IMR-90 (cell line): ENCODE measurements at regions not wholly inside any gene's neighbourhood (a gene's known extent, or its start where the extent isn't known, plus 50 kb on each side); places are given as distances from the start of the nearest gene placed in this dataset.

Experiments used
- ATAC-seq: fragments of 200-7000 bp; cut with Tn5 transposase; 2 replicates; pipeline ENCODE4 v1.9.1; 2020; ENCODE audit warnings: low read depth, mild to moderate bottlenecking, moderate library complexity
- BruUV-seq: library from RNA; stranded (reverse); fragments of 400-500 nt; replicated peaks from 2 replicates; lab custom pipeline; 2021; lab: Mats Ljungman, UMichigan
- CTCF ChIA-PET: fragments of 300-600 bp; formaldehyde crosslinking; extraction: SDS; loops from one replicate; lab custom pipeline; 2021; ENCODE audit warnings: antibody characterized with exemption; lab: Yijun Ruan, JAX
- POLR2A ChIA-PET: fragments of 300-600 bp; sonication (Branson Sonifier 250); formaldehyde crosslinking; loops from one replicate; lab custom pipeline; 2022; ENCODE audit warnings: antibody characterized with exemption; ENCODE audit not compliant: unreplicated experiment; lab: Charles Lee
- DNase-seq: peaks from one replicate; pipeline ENCODE4 v3.0.0; 2013
- H2AFZ ChIP-seq: replicated peaks from 2 replicates; pipeline ENCODE3; 2013; ENCODE audit warnings: low read length, mild to moderate bottlenecking; ENCODE audit not compliant: poor library complexity
- H2AK5ac ChIP-seq: 2 replicates; pipeline ENCODE4 v1.6.1; 2013; ENCODE audit warnings: low read depth, low read length, inconsistent platforms
- H2AK9ac ChIP-seq: replicated peaks from 2 replicates; pipeline ENCODE3; 2013; ENCODE audit warnings: mild to moderate bottlenecking, low read depth, low read length, moderate library complexity; ENCODE audit not compliant: poor library complexity
- H2BK120ac ChIP-seq: 2 replicates; pipeline ENCODE4 v1.6.1; 2013; ENCODE audit warnings: low read depth, low read length, inconsistent platforms
- H2BK15ac ChIP-seq: 3 replicates; pipeline ENCODE4 v1.6.1; 2013; ENCODE audit warnings: low read depth, low read length, inconsistent platforms
- H2BK20ac ChIP-seq: 2 replicates; pipeline ENCODE4 v1.6.1; 2013; ENCODE audit warnings: low read depth, mild to moderate bottlenecking, inconsistent platforms, low read length, moderate library complexity
- H2BK5ac ChIP-seq: 2 replicates; pipeline ENCODE4 v1.6.1; 2013; ENCODE audit warnings: mild to moderate bottlenecking, low read depth, low read length, inconsistent platforms; ENCODE audit not compliant: poor library complexity, severe bottlenecking
- H3K14ac ChIP-seq: replicated peaks from 2 replicates; pipeline ENCODE4 v1.6.1; 2013; ENCODE audit warnings: low read depth, low read length, inconsistent platforms
- H3K18ac ChIP-seq: 2 replicates; pipeline ENCODE4 v1.6.1; 2013; ENCODE audit warnings: low read depth, low read length, control low read depth
- H3K23ac ChIP-seq: 2 replicates; pipeline ENCODE4 v1.6.1; 2013; ENCODE audit warnings: low read depth, low read length, inconsistent platforms
- H3K27ac ChIP-seq: 2 replicates; pipeline ENCODE4 v1.5.1; 2013; ENCODE audit warnings: mild to moderate bottlenecking, control low read depth, low read length; ENCODE audit not compliant: insufficient read depth
- H3K27me3 ChIP-seq: 2 replicates; pipeline ENCODE4 v1.6.1; 2013; ENCODE audit warnings: low read length; ENCODE audit not compliant: control insufficient read depth, insufficient read depth
- H3K36me3 ChIP-seq: 2 replicates; pipeline ENCODE4 v1.6.1; 2013; ENCODE audit warnings: low read length, mixed read lengths; ENCODE audit not compliant: control insufficient read depth, insufficient read depth
- H3K4ac ChIP-seq: 2 replicates; pipeline ENCODE4 v1.6.1; 2013; ENCODE audit warnings: low read depth, low read length, inconsistent platforms
- H3K4me1 ChIP-seq: 2 replicates; pipeline ENCODE4 v1.6.1; 2013; ENCODE audit warnings: low read length, mixed read lengths; ENCODE audit not compliant: control insufficient read depth, insufficient read depth
- H3K4me2 ChIP-seq: 2 replicates; pipeline ENCODE4 v1.6.1; 2013; ENCODE audit warnings: low read depth, mild to moderate bottlenecking, control low read depth, low read length, moderate library complexity
- H3K4me3 ChIP-seq: 2 replicates; pipeline ENCODE4 v1.5.1; 2013; ENCODE audit warnings: low read depth, mild to moderate bottlenecking, control low read depth, low read length, moderate library complexity; ENCODE audit not compliant: insufficient read depth
- H3K56ac ChIP-seq: 2 replicates; pipeline ENCODE4 v1.6.1; 2013; ENCODE audit warnings: low read length, inconsistent platforms; ENCODE audit not compliant: insufficient read depth; ENCODE audit errors: extremely low read depth
- H3K79me1 ChIP-seq, 2 experiments: 2 replicates each; pipeline ENCODE4 v1.6.1; 2013; ENCODE audit warnings: low read length in 2 of 2, inconsistent platforms in 1 of 2, low read depth in 1 of 2
- H3K9ac ChIP-seq: 2 replicates; pipeline ENCODE4 v1.6.1; 2013; ENCODE audit warnings: low read depth, low read length, control low read depth
- H3K9me1 ChIP-seq: 2 replicates; pipeline ENCODE4 v1.6.1; 2013; ENCODE audit warnings: low read length, inconsistent platforms; ENCODE audit not compliant: insufficient read depth
- H3K9me3 ChIP-seq: 2 replicates; pipeline ENCODE4 v1.6.1; 2013; ENCODE audit warnings: low read length; ENCODE audit not compliant: control insufficient read depth, insufficient read depth
- H4K20me1 ChIP-seq: 2 replicates; pipeline ENCODE4 v1.6.1; 2013; ENCODE audit warnings: low read length, inconsistent platforms; ENCODE audit not compliant: insufficient read depth
- H4K5ac ChIP-seq: 2 replicates; pipeline ENCODE4 v1.6.1; 2013; ENCODE audit warnings: mild to moderate bottlenecking, low read depth, low read length, control low read depth
- H4K8ac ChIP-seq, 2 experiments: 2 replicates each; pipeline ENCODE4 v1.6.1; 2013; ENCODE audit warnings: low read depth in 2 of 2, low read length in 2 of 2, control low read depth in 1 of 2, inconsistent platforms in 1 of 2
- H4K91ac ChIP-seq: 2 replicates; pipeline ENCODE4 v1.6.1; 2013; ENCODE audit warnings: low read depth, low read length, inconsistent platforms; ENCODE audit not compliant: insufficient read depth
- CEBPB ChIP-seq: IDR thresholded peaks from 2 replicates; pipeline ENCODE4 v1.6.1; 2012; ENCODE audit warnings: low read depth, low read length, improper control_type of control experiment
- CHD1 ChIP-seq: IDR thresholded peaks from 2 replicates; pipeline ENCODE4 v1.6.1; 2012; ENCODE audit warnings: low read depth, low read length, improper control_type of control experiment
- FOS ChIP-seq: fragments of 150-350 bp; IDR thresholded peaks from 2 replicates; pipeline ENCODE4 v1.6.1; 2016; ENCODE audit warnings: low read depth, low read length
- MAFK ChIP-seq: IDR thresholded peaks from 2 replicates; pipeline ENCODE4 v1.6.1; 2012; ENCODE audit warnings: low read depth, low read length, improper control_type of control experiment
- MAZ ChIP-seq: IDR thresholded peaks from 2 replicates; pipeline ENCODE4 v1.6.1; 2012; ENCODE audit warnings: low read depth, mild to moderate bottlenecking, low read length, improper control_type of control experiment, moderate library complexity, borderline replicate concordance
- MXI1 ChIP-seq: IDR thresholded peaks from 2 replicates; pipeline ENCODE4 v1.6.1; 2012; ENCODE audit warnings: low read depth, mild to moderate bottlenecking, low read length, moderate library complexity, borderline replicate concordance
- POLR2A ChIP-seq: IDR thresholded peaks from 2 replicates; pipeline ENCODE4 v1.6.1; 2012; ENCODE audit warnings: mild to moderate bottlenecking, low read depth, low read length
- RCOR1 ChIP-seq: IDR thresholded peaks from 2 replicates; pipeline ENCODE4 v1.6.1; 2012; ENCODE audit warnings: mild to moderate bottlenecking, low read length, improper control_type of control experiment; ENCODE audit not compliant: insufficient replicate concordance
- RFX5 ChIP-seq: IDR thresholded peaks from 2 replicates; pipeline ENCODE4 v1.8.0; 2012; ENCODE audit warnings: low read depth, mild to moderate bottlenecking, low read length, moderate library complexity
- SMC3 ChIP-seq: fragments of 150-350 bp; IDR thresholded peaks from 2 replicates; pipeline ENCODE4 v1.6.1; 2016; ENCODE audit warnings: low read depth, mild to moderate bottlenecking, antibody characterized with exemption, low read length, moderate library complexity
- dilution Hi-C: fragments of 300-500 bp; cut with HindIII; formaldehyde crosslinking; loops from one replicate; pipeline ENCODE4 v1.14.3; 2018; ENCODE audit warnings: low sequenced_read_pairs; ENCODE audit not compliant: unreplicated experiment
- in situ Hi-C: fragments of 300-500 bp; cut with MboI; formaldehyde crosslinking; loops from 3 replicates; pipeline ENCODE4 v1.14.3; 2019; ENCODE audit warnings: low sequenced_read_pairs, inconsistent platforms, mixed read lengths
- intact Hi-C: fragments of 100-400 bp; cut with micrococcal nuclease; formaldehyde crosslinking; loops from 2 replicates; pipeline ENCODE4 v1.10.0; 2022
- TF ChIP-seq, protein P1 (sequence below): conservative IDR thresholded peaks from 2 replicates; pipeline ENCODE4 v1.5.1; 2012; ENCODE audit warnings: mild to moderate bottlenecking, low read depth, low read length, improper control_type of control experiment
- TF ChIP-seq, protein P2 (sequence below): fragments of 150-350 bp; IDR thresholded peaks from 2 replicates; pipeline ENCODE4 v1.6.1; 2017; ENCODE audit warnings: mild to moderate bottlenecking, antibody characterized with exemption, low read length, low read depth
- TF ChIP-seq, protein P3 (sequence below): fragments of 150-350 bp; IDR thresholded peaks from 2 replicates; pipeline ENCODE4 v1.6.1; 2016; ENCODE audit warnings: low read depth, mild to moderate bottlenecking, low read length, moderate library complexity, borderline replicate concordance

- TF ChIP-seq, protein P1, sequence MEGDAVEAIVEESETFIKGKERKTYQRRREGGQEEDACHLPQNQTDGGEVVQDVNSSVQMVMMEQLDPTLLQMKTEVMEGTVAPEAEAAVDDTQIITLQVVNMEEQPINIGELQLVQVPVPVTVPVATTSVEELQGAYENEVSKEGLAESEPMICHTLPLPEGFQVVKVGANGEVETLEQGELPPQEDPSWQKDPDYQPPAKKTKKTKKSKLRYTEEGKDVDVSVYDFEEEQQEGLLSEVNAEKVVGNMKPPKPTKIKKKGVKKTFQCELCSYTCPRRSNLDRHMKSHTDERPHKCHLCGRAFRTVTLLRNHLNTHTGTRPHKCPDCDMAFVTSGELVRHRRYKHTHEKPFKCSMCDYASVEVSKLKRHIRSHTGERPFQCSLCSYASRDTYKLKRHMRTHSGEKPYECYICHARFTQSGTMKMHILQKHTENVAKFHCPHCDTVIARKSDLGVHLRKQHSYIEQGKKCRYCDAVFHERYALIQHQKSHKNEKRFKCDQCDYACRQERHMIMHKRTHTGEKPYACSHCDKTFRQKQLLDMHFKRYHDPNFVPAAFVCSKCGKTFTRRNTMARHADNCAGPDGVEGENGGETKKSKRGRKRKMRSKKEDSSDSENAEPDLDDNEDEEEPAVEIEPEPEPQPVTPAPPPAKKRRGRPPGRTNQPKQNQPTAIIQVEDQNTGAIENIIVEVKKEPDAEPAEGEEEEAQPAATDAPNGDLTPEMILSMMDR = no peak
- no peak for TF ChIP-seq MAFK
- no peak for TF ChIP-seq CHD1
- no peak for TF ChIP-seq CEBPB
- TF ChIP-seq, protein P2, sequence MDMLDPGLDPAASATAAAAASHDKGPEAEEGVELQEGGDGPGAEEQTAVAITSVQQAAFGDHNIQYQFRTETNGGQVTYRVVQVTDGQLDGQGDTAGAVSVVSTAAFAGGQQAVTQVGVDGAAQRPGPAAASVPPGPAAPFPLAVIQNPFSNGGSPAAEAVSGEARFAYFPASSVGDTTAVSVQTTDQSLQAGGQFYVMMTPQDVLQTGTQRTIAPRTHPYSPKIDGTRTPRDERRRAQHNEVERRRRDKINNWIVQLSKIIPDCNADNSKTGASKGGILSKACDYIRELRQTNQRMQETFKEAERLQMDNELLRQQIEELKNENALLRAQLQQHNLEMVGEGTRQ = no peak
- TF ChIP-seq MAZ = no peak
- no peak for TF ChIP-seq RCOR1
- no peak for TF ChIP-seq MXI1
- TF ChIP-seq, protein P3, sequence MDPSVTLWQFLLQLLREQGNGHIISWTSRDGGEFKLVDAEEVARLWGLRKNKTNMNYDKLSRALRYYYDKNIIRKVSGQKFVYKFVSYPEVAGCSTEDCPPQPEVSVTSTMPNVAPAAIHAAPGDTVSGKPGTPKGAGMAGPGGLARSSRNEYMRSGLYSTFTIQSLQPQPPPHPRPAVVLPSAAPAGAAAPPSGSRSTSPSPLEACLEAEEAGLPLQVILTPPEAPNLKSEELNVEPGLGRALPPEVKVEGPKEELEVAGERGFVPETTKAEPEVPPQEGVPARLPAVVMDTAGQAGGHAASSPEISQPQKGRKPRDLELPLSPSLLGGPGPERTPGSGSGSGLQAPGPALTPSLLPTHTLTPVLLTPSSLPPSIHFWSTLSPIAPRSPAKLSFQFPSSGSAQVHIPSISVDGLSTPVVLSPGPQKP = no peak
- TF ChIP-seq POLR2A = no peak
- TF ChIP-seq FOS = no peak
- TF ChIP-seq RFX5 = no peak
- TF ChIP-seq SMC3 = no peak
- ChIA-PET CTCF (no interaction called here), POLR2A (interaction anchor here (0.6 kb wide), 1 partner anchor 78 kb away, joined by 3 read pairs; no protein-coding TSS in a partner anchor)
- H3K9me3 ChIP-seq = peaks cover 2% of the 10 kb centered on the region; the same call in 1 of the 2 replicates
- H4K20me1 ChIP-seq = no peaks in the 10 kb centered on the region
- H2BK5ac ChIP-seq = no peak overlapping the region
- no peak overlapping the region for H3K18ac ChIP-seq
- H2BK120ac ChIP-seq = no peak overlapping the region
- intact Hi-C loops (no loop called here), dilution Hi-C loops (no loop called here), in situ Hi-C loops (no loop called here)
- H4K5ac ChIP-seq = no peak overlapping the region
- no peak overlapping the region for H3K56ac ChIP-seq
- ATAC-seq (no peak), DNase-seq (peak; percentile 7)
- BruUV-seq = no TSS peak
- no peak overlapping the region for H2AK5ac ChIP-seq
- no peak overlapping the region for H3K27ac ChIP-seq
- no peak overlapping the region for H3K14ac ChIP-seq
- H3K9me1 ChIP-seq = no peaks in the 10 kb centered on the region
- H2BK15ac ChIP-seq = no peak overlapping the region
- H4K8ac ChIP-seq = no peak overlapping the region
- H3K4me3 ChIP-seq = no peak overlapping the region
- H3K9ac ChIP-seq = no peak overlapping the region
- H3K27me3 ChIP-seq = no peaks in the 10 kb centered on the region
- H4K91ac ChIP-seq = no peak overlapping the region
- no peaks in the 10 kb centered on the region for H3K36me3 ChIP-seq
- H2AK9ac ChIP-seq = no peak overlapping the region
- H2BK20ac ChIP-seq = no peak overlapping the region
- H3K4me2 ChIP-seq = no peak overlapping the region
- no peaks in the 10 kb centered on the region for H3K4me1 ChIP-seq
- no peak overlapping the region for H3K4ac ChIP-seq
- no peaks in the 10 kb centered on the region for H3K79me1 ChIP-seq
- H2AFZ ChIP-seq = no peak overlapping the region
- no peak overlapping the region for H3K23ac ChIP-seq
These were observed 396.4 kb upstream of the LRRTM1 start for GRCh38 chr2:80700961-80701360.
